HepG2 (cell line): ENCODE measurements at regions not wholly inside any gene's neighbourhood (a gene's known extent, or its start where the extent isn't known, plus 50 kb on each side); places are given as distances from the start of the nearest gene placed in this dataset.

Source experiments
- ATAC-seq: fragments of 200-7000 bp; cut with Tn5 transposase; 3 replicates; pipeline ENCODE4 v1.9.1; 2020; ENCODE audit warnings: mild to moderate bottlenecking, moderate library complexity
- BruUV-seq: library from RNA; stranded (reverse); fragments of 400-500 nt; replicated peaks from 2 replicates; lab custom pipeline; 2021; lab: Mats Ljungman, UMichigan
- CTCF ChIA-PET: fragments of 300-600 bp; formaldehyde crosslinking; extraction: SDS; loops from one replicate; lab custom pipeline; 2021; ENCODE audit warnings: low total read pairs, inconsistent platforms, low intra/inter-chr PET ratio; lab: Yijun Ruan, JAX
- POLR2A ChIA-PET: fragments of 350-600 bp; sonication (Branson Sonifier 250); formaldehyde crosslinking; loops from one replicate; lab custom pipeline; 2020; ENCODE audit warnings: antibody characterized with exemption, inconsistent platforms; lab: Yijun Ruan, JAX
- DNase-seq: peaks from one replicate; pipeline ENCODE4 v3.0.0-alpha.2; 2015; ENCODE audit warnings: low spot score
- FAIRE-seq: peaks from 3 replicates; lab custom pipeline; 2011; peaks lifted over from hg19 to GRCh38; lab: Jason Lieb, UNC
- H2AFZ ChIP-seq: one replicate; pipeline ENCODE4 v1.6.1; 2011; ENCODE audit warnings: low read length, inconsistent platforms
- H3K27ac ChIP-seq: fragments of 300-600 bp; 3 replicates; pipeline ENCODE4 v1.8.0; 2011; ENCODE audit warnings: mixed run types, mild to moderate bottlenecking, mixed read lengths, low read length, inconsistent platforms; ENCODE audit not compliant: insufficient read depth; ENCODE audit errors: extremely low read length
- H3K27me3 ChIP-seq, 2 experiments: fragments of 200-600 bp in 1 of 2; 2 replicates in 1 of 2; 3 replicates in 1 of 2; pipeline versions ENCODE4 v1.6.0 to v1.8.0; 2011; ENCODE audit warnings: low read length in 2 of 2, mild to moderate bottlenecking in 2 of 2, moderate library complexity in 2 of 2, inconsistent platforms in 1 of 2; ENCODE audit not compliant: insufficient read depth in 2 of 2, control insufficient read depth in 1 of 2
- H3K36me3 ChIP-seq, 2 experiments: fragments of 200-600 bp in 1 of 2; replicated peaks in 1 of 2; 2 replicates in 1 of 2; 3 replicates in 1 of 2; pipeline versions ENCODE4 v1.5.1 to v1.8.0; 2011; ENCODE audit warnings: low read length in 2 of 2, inconsistent platforms in 1 of 2; ENCODE audit not compliant: insufficient read depth in 2 of 2, control insufficient read depth in 1 of 2
- H3K4me1 ChIP-seq: 2 replicates; pipeline ENCODE4 v1.5.1; 2012; ENCODE audit warnings: low read length, inconsistent platforms; ENCODE audit not compliant: insufficient read depth
- H3K4me2 ChIP-seq: 2 replicates; pipeline ENCODE4 v1.6.0; 2011; ENCODE audit warnings: low read depth, low read length, inconsistent platforms
- H3K4me3 ChIP-seq, 3 experiments: fragments of 200-600 bp in 1 of 3; sonication (generic), shearing (Covaris generic) in 1 of 3; replicated peaks in 1 of 3; 2 replicates each; pipeline ENCODE4 v1.5.1; 2011 to 2016; ENCODE audit warnings: low read length in 3 of 3, inconsistent platforms in 2 of 3, low read depth in 2 of 3, mild to moderate bottlenecking in 2 of 3, control low read depth in 1 of 3, mixed read lengths in 1 of 3; ENCODE audit not compliant: insufficient read depth in 1 of 3
- H3K79me2 ChIP-seq: one replicate; pipeline ENCODE4 v1.6.1; 2011; ENCODE audit warnings: low read length, inconsistent platforms; ENCODE audit not compliant: insufficient read depth
- H3K9ac ChIP-seq: 2 replicates; pipeline ENCODE4 v1.6.0; 2011; ENCODE audit warnings: mild to moderate bottlenecking, low read depth, low read length, inconsistent platforms; ENCODE audit not compliant: insufficient read depth
- H3K9me3 ChIP-seq: 2 replicates; pipeline ENCODE4 v1.5.1; 2012; ENCODE audit warnings: mild to moderate bottlenecking, low read length
- H4K20me1 ChIP-seq: 2 replicates; pipeline ENCODE4 v1.6.0; 2011; ENCODE audit warnings: inconsistent platforms, mild to moderate bottlenecking, low read length, moderate library complexity; ENCODE audit not compliant: insufficient read depth
- CTCF ChIP-seq: sonication (generic); formaldehyde crosslinking; IDR thresholded peaks from 2 replicates; pipeline ENCODE4 v1.5.0; 2020; ENCODE audit warnings: mild to moderate bottlenecking, missing genetic modification reagents, moderate library complexity
- STAG1 ChIP-seq: sonication (generic); formaldehyde crosslinking; IDR thresholded peaks from 2 replicates; pipeline ENCODE4 v1.4.0; 2020; ENCODE audit warnings: missing genetic modification reagents
- UBTF ChIP-seq: sonication (generic); formaldehyde crosslinking; IDR thresholded peaks from 2 replicates; pipeline ENCODE4 v1.4.0; 2020; ENCODE audit warnings: mild to moderate bottlenecking, missing genetic modification reagents
- ZFX ChIP-seq: sonication (generic); formaldehyde crosslinking; IDR thresholded peaks from 2 replicates; pipeline ENCODE4 v1.4.0; 2020; ENCODE audit warnings: mild to moderate bottlenecking, low read depth, missing genetic modification reagents, moderate library complexity
- ZNF263 ChIP-seq: sonication (generic); formaldehyde crosslinking; IDR thresholded peaks from 2 replicates; pipeline ENCODE4 v1.4.0; 2020; ENCODE audit warnings: missing genetic modification reagents
- ZNF331 ChIP-seq: sonication (generic); formaldehyde crosslinking; IDR thresholded peaks from 2 replicates; pipeline ENCODE4 v1.4.0; 2020; ENCODE audit warnings: missing genetic modification reagents
- ZSCAN12 ChIP-seq: sonication (generic); formaldehyde crosslinking; IDR thresholded peaks from 2 replicates; pipeline ENCODE4 v1.9.0; 2021; ENCODE audit warnings: mild to moderate bottlenecking, missing genetic modification reagents
- WGBS: methylation state at CpG from one replicate; pipeline ENCODE4 v1.1.6; 2017; ENCODE audit warnings: low lambda C conversion rate; 5-methylcytosine and 5-hydroxymethylcytosine counted together
- in situ Hi-C: cut with HindIII; loops from 2 replicates; pipeline ENCODE4 v1.10.0; 2017; ENCODE audit warnings: low pct_unique_long_range_greater_than_20kb; ENCODE audit not compliant: extremely low pct_ligation_motif_present
- intact Hi-C: fragments of 100-400 bp; cut with micrococcal nuclease; formaldehyde crosslinking; loops from one replicate; pipeline ENCODE4 v1.10.0; 2022; ENCODE audit not compliant: unreplicated experiment

GRCh38 chr22:22099833-22100812 lies 117.5 kb upstream of the TOP3B start:
- 24% methylated on average over 11 of the region's 11 CpGs for WGBS
- Histone ChIP-seq H2AFZ (peak overlapping the region; percentile 16), H4K20me1 (no peaks in the 10 kb centered on the region), H3K36me3 (no peaks in the 10 kb centered on the region), H3K9me3 (no peaks in the 10 kb centered on the region), H3K4me3 (no peak overlapping the region), H3K27me3 (peaks cover 0 to 26% of the 10 kb centered on the region in 2 experiments; a peak in 2 of 5 replicates), H3K9ac (no peak overlapping the region), H3K27ac (no peak overlapping the region), H3K4me1 (no peaks in the 10 kb centered on the region), H3K4me2 (no peak overlapping the region), H3K79me2 (no peaks in the 10 kb centered on the region)
- POLR2A ChIA-PET, result interaction anchor here (1.2 kb wide), 1 partner anchor 12 kb away, joined by 3 read pairs; no protein-coding TSS in a partner anchor
- ATAC-seq, result peak; percentile 88
- peak; percentile 76 for FAIRE-seq
- intact Hi-C loops, result no loop called here
- BruUV-seq, result no TSS peak
- no peak for DNase-seq
- in situ Hi-C loops, result no loop called here
- TF ChIP-seq CTCF (CRISPR knock-in tag) (peak; percentile 61), ZNF331 (CRISPR knock-in tag) (no peak), STAG1 (CRISPR knock-in tag) (0 out of 2 replicates have a peak, but pooled peaks have one; percentile 17), ZFX (peak; percentile 23; the same call in 1 of the 2 replicates), ZNF263 (CRISPR knock-in tag) (peak; percentile 82)
- CTCF ChIA-PET, result no interaction called here

GRCh38 chr22:22099194-22099486 lies 116.6 kb upstream of the TOP3B start:
- CTCF ChIA-PET, result no interaction called here
- BruUV-seq, result no TSS peak
- no peak for TF ChIP-seq ZSCAN12 (CRISPR knock-in tag)
- no peak for TF ChIP-seq UBTF (CRISPR knock-in tag)
- no peak for TF ChIP-seq ZNF331 (CRISPR knock-in tag)

More at GRCh38 chr22:22099194-22099486, 116.6 kb upstream of the TOP3B start:
- H3K4me1 ChIP-seq, result no peaks in the 10 kb centered on the region
- ATAC-seq, result no peak
- WGBS, result 27% methylated on average over 5 of the region's 5 CpGs
- FAIRE-seq, result no peak
- intact Hi-C loops (no loop called here), in situ Hi-C loops (no loop called here)
- no peak overlapping the region for H3K4me2 ChIP-seq
- POLR2A ChIA-PET, result no interaction called here
- no peaks in the 10 kb centered on the region for H3K36me3 ChIP-seq
- no peak overlapping the region for H3K27ac ChIP-seq
- no peak overlapping the region for H3K9ac ChIP-seq
- H3K4me3 ChIP-seq, result no peak overlapping the region
- no peaks in the 10 kb centered on the region for H4K20me1 ChIP-seq
- peaks cover 0 to 36% of the 10 kb centered on the region in 2 experiments; a peak in 2 of 5 replicates for H3K27me3 ChIP-seq
- DNase-seq, result no peak
- H2AFZ ChIP-seq, result no peak overlapping the region
- no peaks in the 10 kb centered on the region for H3K9me3 ChIP-seq
- no peaks in the 10 kb centered on the region for H3K79me2 ChIP-seq
